ENCODE measurements at regions not wholly inside any gene's neighbourhood (a gene's known extent, or its start where the extent isn't known, plus 50 kb on each side); places are given as distances from the start of the nearest gene placed in this dataset.

GRCh38 chr21:20645344-20645743 lies 352.9 kb upstream of the NCAM2 start:
- TF ChIP-seq POLR2A (IDR thresholded peaks at IDR 0.05; ENCODE audit: low read length) (no peak), GATA1 (IDR thresholded peaks at IDR 0.05; ENCODE audit: low read depth, low read length) (no peak)
